NCI-H1417 treated with DMSO at 0.1 percent for 48 hours (cell line): ENCODE measurements at regions not wholly inside any gene's neighbourhood (a gene's known extent, or its start where the extent isn't known, plus 50 kb on each side); places are given as distances from the start of the nearest gene placed in this dataset.
"Not testable (repeated sequence)": the region's sequence is repeated elsewhere in the genome, so short reads cannot be mapped to it uniquely, and the experiment has no call there.

ENCODE experiments used
- DNase-seq: peaks from one replicate; lab custom pipeline; 2025; lab: John Stamatoyannopoulos, UW

DNA sequence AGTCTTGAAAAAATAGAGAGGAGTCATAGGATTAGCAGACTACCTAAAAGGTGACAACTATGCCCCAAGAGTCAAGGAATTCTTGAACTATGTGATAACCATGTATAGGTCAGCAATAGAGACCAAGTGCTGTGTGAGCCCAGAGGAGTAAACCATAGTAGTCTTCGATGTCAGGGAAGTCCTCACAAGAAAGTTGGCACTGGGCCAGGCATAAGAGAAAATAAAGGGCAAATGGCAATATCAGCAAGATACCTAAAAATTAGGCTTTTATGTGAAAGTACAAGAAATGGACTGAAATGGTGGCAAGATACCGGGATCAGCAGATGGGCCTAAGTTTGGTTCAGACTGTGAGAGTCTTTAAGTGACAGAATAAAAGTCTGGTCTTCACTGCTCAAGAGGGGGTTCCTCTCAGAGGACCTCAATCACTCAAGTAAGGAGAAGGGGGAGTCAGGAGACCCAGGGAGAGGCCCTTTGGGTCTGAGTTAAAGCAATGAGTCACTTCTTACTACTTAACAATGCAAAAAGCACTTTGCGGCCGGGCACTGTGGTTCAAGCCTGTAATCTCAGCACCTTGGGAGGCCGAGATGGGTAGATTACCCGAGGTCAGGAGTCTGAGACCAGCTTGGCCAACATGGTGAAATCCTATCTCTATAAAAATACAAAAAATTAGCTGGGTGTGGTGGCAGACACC is 95.0 kb downstream of the TEX35 start:
- no peak for DNase-seq

DNA sequence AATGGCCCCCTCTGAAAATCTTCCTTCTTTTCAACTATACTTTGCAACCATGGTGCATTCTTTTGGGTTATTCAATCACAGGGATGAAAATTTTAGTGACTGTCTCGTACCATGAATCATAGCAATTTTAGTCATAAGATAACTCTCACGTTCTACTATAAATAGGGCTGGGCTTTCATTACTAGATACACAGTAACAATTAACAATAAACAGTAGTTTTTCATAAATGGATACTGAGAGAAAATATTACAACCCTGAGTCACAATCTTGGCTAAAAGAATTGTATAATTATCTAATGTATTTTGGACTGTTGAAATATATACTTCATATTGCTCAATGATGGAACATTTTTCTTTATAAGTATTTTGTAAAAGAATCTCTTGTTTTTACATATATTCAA is 96.1 kb downstream of the TEX35 start:
- no peak for DNase-seq

DNA sequence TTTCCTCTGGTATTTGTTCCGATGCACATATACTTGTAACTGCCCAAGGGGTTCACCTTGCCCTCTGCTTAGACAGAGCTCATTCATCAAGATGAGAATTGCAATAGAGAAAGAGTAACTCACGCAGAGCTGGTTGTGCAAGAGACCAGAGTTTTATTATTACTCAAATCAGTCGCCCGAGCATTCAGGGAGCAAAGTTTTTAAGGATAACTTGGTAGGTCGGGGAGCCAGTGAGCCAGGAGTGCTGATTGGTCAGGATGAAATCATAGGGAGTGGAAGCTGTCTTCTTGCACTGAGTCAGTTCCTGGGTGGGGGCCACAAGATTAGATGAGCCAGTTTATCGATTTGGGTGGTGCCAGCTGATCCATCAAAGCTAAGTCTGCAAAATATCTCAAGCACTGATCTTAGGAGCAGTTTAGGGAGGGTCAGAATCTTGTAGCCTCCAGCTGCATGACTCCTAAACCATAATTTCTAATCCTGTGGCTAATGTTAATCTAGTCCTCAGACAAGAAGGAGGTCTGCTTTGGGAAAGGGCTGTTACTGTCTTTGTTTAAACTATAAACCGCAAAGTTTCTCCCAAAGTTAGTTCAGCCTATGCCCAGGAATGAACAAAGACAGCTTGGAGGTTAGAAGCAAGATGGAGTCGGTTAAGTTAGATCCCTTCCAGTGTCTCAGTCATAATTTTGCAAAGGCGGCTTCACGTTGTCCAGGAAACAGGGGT is 97.9 kb downstream of the TEX35 start:
- not testable (repeated sequence) for DNase-seq

DNA sequence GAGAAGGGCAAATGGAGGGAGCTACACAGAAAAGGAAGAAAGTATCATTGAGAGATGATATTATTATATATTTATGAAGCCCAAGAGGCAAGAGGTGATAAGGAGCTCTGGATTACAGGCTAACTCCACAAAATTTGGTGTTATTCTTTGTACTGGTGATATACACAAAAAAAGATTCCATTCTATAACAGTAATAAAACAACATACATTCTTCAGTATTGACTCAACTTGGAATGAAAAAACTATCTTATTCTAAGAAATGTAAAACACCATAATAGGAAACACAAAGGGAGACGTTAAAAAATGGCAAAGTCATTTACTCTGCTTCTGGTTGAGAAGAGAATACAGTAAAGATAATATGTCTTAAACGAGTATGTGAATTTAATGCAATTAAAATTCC is 99.4 kb downstream of the TEX35 start:
- no peak for DNase-seq

DNA sequence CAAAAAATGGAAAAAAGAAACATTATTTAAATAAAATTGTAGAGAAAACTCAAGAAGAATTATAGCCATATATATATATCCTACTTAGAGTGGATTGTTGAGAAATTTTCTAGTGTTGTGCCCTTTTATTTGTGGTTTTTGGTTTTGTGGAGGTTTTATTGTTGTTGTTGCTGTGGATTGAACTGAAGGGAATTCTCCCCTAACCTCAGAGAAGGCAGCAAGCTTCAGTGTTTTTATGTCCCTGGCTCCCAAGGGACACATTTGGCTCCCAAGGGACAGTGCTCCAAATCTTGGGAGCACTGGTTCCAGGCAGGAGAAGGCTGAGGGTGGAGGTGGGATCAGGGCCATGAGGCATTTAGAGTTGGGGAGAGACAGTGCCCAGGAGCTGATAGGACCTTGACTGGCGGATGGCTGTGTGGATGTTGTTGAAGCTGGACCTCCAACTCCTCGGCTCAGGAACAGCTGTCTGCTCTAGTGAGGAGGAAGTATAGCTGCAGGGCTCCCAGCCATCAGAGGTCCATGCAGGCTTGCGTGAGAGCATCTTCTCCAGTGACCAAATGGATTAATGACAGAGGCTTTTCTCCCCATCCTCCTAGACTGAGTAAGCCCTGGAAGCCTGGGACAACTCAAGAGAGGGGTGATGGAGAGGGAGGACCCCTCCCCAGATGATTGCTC is 100.5 kb downstream of the TEX35 start:
- no peak for DNase-seq

DNA sequence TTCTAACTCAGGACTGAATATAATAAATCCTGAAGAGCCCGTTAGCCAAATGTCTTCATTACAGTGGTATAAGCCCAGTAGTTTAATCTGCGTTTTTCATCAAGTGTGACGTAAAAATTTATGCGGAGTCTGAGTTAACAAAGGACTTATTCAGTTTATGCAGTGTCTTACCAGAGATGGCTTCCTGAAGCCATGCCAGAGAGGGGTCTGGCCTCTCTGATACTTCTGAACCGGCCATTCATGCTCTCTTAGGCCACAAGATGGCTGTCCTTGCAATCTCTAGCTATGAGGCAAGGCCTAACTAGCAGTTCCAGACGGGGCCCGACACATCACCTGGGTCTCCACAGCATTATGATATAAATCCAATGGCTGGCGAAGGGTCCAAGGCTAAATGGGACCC is 101.4 kb downstream of the TEX35 start:
- DNase-seq, result no peak

DNA sequence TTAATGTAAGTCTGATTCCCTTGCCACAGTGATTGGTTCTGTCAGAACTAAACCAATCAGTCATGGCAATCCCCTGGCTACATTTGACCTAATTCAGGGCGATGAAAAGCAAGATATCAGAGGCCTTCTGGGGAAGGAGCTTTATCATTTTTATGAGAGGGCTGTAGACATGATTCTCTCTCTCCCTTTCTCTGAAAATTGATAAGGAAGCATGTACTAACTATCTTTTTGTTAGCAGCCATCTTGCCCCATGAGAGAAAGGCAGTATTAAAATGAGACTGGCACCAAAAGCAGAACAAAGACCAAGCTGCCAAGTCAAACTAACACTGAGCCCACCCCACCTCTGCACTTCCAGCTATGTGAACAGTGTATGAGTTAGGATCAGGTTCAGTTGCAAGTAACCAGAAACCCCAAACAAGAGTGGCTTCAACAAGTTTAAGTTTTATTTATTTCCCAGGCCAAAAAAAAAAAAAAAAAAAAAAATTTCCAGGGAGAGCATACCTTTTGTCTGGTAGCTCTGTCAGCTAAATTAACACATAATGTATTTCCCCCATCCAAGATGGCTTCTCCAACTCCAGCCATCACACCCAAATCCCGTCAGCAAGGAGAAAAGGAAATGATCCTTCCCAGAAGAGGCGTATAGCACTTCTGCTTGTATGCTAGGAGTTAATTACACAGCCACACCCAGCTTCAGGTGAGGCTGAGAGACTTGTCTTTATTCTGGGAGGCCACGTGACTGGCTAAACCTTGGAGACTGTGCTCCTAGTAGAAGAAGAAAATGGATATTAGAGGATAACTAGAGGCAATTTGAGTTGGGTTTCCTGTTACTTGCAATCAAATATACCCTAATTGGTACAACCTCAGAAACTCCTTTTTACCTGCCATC is 105.8 kb upstream of the RALGPS2 start:
- DNase-seq, result no peak

DNA sequence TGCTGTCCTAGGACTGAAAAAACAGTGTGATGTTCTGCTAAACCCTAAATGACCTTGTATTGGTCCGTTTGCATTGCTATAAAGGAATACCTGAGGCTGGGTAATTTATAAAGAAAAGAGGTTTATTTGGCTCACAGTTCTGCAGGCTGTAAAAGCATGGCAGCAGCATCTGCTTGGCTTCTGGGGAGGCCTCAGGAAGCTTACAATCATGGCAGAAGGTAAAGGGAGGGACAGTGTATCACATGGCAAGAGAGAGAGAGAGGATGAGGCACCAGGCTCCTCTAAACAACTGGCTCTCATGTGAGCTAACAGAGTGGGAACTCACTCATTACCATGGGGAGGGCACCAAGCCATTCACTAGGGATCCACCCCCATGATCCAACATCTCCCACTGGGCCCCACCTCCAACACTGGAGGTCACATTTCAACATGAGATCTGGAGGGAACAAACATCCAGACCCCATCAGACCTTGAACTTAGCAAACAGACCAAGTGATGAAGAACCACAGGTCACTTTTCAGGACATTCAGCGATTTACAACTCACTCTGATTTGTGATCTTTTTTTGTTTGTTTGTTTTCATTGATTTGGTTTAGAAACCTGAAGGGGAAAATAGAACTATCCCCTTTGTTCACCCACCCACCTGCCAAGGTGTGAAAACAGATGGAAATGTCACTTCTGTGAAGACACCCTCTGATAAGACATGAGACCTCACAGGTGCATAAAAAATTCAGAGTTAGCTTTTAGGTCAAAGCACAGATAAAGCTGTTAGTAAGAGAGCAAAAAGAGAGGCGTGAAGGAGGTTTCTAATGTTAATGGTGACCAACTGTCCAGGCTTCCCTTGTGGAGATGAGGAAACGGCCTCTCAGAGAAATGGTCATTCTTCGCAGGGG is 104.2 kb upstream of the RALGPS2 start:
- DNase-seq, result no peak

DNA sequence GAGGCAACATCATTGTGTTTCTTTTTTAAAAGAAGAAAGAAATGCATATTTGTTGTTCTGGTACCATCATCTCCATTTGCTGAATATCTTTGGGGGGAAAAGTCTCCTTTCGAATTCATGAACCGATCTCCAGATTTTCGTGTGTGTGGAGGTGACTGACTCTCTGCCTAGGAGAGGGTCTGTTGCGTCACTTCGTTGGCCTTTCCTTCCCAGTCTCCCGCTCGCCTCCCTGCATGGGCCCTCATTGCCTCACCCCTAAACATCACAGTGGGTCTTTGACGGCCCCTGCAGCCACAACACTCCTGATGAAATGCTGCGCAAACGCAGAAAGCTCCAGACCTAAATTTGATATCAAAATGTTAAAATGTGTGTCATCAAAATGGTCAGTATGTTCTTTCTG is 103.2 kb upstream of the RALGPS2 start:
- DNase-seq, result no peak

DNA sequence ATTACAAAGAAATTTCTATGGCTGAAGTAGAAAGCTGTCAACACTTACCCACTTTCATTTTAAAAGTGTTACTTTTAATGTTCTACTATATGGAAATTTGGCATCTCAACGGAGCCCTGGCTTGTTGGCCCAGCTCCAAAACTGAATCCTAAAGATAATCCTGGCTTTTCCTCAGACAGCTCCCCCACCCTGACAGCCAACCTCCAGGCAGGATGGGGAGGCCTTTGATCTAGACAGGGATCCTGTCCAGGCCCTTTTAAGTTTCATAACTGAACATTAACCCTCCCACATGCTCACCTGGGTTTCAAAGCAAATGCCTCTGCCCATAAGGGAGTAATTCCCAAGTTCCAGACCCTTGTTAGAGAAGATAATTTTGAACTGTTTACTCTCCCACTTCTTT is 99.3 kb upstream of the RALGPS2 start:
- no peak for DNase-seq

DNA sequence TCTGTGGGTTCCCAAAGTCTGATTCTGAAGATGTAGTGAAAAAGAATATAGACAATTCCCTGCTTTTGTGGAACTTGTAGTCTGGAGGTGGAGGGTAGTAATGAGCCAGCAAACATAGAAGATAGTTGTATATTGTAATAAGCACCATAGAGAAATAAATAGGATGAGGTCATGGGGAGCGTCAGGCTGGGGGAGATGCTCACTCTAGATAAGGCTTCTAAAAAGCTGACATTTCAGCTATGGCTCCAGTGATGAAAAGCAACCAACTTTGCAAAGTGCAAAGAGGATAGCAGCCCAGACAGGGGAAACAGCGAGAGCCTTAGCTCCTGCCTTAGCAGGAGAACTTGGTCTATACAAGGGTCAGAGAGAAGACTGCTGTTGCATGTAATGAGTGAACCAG is 98.0 kb upstream of the RALGPS2 start:
- DNase-seq, result no peak

DNA sequence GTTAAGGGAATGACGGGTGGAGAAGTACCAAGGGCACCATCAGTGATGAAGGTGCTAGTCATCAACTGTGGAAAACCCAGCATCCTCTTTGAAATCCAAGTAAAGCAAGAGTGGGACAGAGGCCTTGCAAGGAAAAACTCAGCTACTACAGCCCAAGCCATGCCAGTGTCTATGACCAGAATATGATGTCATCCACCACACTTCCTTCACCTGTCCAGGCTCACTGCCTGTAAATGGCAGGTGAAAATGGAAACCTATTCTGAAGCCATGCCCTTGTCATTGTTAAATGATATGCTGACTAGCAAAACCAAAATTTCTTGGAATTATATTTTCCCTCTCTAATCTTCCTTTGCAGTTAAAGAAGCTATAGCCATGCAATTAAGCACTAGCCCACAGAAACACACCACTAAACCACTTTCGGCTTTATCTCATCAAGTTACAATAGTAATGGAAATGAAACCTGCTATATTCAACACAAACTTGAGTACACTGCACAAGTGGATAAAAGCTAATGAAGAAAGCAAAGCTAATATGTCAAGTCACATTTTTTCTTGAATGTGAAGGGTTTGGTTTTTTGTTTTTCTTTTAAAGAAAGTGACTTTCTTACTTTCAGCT is 96.3 kb upstream of the RALGPS2 start:
- no peak for DNase-seq

DNA sequence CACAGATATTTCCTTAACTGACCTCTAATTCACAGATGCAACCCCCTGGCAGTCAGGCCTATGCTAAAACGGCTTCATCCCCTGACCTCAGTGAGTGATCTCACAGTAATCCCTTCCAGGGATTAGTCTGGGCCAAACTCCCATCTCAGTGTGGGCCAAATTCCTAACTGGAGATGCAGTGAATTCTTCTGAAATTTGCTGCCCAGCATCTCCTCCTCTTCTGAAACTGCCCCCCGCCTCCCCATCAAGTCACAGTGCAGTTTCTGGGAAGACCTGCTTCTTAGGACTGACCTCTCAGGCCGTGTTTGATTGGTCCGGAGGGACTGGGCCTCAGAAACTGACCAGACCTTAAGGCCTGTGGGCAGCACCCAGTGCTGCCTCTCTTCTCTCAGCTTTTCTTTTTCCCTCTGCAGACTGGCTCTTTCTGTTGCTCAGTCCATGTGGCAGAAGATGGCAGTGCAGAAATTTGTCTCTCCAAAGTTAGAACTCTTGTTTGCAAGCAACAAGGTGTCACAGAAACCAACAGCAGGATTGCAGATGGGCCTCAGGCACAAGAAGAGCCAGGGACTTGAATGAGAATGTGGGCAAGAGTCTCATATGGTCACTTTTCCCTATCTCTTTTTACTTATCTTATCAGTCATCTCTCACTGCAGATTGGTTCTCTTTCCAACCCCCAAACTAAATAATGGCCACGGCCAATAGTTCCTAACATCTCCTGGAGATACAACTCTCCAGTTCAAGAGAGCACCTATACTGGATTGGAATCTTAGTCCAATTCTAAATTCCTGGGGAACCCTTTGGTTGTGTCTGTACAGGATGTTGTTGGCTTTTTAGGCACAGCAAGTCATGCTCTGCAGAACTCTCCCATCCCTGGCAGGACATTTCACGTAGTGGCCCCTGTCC is 95.5 kb upstream of the RALGPS2 start:
- no peak for DNase-seq

DNA sequence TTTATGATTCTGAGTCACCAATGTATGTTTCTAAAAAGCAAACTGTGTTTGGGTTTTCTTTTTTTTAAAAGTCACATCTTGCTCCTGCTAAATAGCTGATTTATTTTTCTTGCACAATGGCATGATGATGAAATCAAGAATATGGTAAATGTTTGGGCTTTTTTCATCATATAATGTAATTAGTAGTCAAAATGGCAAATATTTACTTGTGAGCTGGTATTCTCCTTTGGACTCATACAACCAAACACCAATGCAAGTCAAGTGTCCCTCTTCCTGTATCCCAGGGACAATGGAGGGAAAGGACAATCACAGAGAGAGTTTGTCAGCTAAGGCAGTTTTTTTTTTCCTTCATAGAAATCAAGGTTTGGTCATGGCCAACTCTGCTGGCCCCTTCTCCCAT is 94.6 kb upstream of the RALGPS2 start:
- DNase-seq, result no peak

DNA sequence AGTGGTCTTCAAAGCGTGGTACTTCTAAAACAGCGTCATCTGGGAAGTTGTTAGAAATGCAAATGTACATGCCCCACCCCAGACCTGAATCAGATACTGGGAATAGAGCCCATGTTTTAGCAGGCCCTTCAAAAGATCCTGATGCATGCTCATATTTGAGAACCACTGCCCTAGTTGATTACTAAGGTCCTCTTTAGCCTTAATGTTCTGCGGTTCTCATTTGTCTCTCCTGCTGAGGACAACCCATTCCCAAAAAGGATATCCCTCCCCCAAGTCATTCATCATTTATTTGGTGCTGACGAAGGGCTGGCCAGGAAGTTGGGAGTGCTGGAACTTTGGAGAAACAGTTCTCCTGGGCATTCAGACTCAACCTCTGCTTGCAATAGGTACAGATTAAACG is 92.4 kb upstream of the RALGPS2 start:
- DNase-seq, result no peak

DNA sequence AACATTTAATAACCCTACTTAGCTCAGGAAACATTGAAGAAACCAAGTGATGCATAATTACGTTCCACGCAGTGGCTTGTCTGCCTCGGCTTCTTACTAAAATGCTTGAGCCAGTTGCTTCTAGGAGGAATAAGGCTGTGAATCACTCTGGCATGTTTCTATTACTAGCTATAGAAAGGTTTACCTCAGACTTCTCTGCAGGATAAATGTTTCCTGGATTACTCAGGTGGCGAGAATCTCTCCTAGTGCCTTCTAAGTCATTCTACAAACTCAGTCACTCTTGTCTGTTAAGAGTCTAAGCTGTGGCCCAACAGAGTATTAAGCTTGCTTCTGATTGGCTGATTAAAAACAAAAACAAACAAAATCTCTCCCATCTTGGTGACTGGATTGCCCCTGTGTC is 92.0 kb upstream of the RALGPS2 start:
- DNase-seq, result no peak

DNA sequence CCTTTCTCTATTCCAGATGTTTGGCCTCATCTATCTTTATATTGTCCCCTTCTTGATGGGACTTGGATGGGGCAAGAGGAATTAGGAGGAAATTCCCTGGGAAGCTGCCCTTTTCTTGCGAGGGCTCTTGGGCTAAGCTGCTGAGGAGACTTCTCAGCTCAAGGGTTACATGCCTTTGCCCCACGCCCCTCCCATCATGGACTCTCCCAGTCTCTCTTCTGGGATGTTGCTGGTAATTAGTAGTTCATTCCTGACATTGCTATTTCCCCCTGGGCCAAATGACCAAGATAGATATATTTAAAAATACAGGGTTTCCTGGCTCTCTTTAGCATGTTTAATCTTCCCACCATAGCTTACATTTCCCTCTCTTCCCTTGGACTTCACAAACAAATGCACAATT is 90.6 kb upstream of the RALGPS2 start:
- DNase-seq, result no peak

DNA sequence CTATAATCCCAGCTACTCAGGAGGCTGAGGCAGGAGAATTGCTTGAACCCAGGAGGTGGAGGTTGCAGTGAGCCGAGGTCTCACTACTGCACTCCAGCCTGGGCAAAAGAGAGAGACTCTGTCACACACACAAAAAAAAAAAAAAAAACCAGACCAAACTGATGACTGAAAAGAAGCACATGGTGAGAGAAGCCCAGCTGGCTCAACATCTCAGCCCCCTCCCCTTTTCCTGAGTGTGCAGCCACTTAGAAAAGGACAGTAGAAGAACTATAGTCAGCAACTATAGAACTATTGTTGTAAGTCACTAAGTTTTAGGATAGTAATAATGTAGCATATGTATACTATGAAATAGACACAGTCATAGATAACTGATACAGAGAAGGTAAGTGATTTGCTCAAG is 87.2 kb upstream of the RALGPS2 start:
- no peak for DNase-seq

DNA sequence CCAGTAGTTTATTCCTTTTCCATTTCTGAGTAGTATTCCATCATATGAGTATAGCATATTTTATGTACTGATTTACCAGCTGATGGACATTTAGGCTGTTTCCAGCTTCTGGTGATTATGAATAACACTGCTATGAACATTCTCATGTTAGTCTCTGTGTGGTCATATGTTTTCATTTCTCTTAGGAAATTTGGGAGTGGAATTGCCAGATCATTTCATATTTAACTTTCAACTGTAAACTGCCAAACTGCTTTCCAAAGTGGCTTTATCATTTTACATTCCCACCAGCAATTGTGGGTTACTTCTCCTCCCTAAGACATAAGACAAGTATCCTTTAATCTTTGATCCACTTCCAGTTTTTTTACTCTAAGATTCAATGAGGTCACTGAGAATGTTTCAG is 85.7 kb upstream of the RALGPS2 start:
- no peak for DNase-seq

DNA sequence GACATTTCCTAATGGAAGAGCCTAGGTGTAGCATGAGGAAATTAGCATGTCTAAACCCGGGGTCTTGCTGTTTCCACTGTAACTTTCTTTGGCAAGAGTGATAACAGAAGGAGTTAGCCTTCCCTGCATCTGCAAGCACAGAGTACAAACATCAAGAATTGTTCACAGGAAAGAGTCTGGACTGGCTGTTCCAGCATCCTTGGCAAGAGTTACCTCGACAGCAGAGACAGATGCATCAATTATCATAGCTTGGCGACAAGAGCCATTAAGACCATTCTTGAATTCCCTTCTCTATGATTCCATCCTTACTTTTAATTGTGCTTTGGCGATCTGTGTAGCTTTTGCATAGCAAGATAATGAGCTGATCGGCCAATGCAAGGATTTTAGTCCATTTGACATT is 82.8 kb upstream of the RALGPS2 start:
- DNase-seq, result no peak
